HG03442 (cell line): ENCODE measurements at regions not wholly inside any gene's neighbourhood (a gene's known extent, or its start where the extent isn't known, plus 50 kb on each side); places are given as distances from the start of the nearest gene placed in this dataset.

Experiments
- ATAC-seq: cut with Tn5 transposase; IDR thresholded peaks from one replicate; pipeline ENCODE4 v1.9.1; 2021; ENCODE audit warnings: mild to moderate bottlenecking, moderate library complexity; ENCODE audit not compliant: unreplicated experiment

DNA sequence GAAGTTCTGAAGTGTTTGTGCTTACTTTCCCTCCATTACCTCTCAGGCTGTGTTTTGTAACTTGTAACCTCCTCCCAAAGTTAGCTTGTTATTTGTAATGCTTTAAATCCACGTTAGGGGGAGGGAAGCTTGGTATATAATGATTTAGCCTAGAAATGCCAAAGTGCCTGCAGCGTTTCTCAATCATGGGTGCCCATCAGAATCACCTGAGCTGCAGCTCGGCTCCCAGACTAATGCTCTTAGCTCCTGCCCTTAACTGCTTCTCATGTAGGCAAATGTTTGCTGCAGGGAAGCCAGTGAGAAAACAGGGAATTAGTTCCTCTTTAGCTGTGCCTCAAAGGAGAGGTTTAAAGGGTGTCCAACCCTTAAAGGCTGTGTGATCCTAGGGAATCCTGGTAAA lies 219.2 kb upstream of the NAALADL2 start:
- ATAC-seq: no peak

DNA sequence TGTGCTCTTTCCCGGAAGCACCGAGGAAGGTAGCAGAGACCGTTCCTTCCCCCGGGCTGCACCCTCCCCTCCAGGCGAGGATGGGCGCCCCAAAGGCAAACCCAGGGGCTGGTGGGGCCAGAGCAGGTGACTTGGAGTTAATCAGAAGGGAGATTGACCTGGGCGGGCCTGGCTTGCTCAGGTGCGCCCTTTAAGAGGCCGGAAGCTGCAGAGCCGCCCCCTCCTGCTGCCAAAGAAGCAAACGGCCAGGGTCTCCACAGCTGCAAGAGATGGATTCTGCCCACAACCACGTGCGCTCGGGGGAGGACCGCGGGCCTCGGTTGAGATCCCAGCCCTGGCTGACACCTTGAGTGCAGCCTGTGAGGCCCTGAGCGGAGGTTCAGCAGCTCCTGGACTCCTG lies 218.2 kb upstream of the NAALADL2 start:
- no peak for ATAC-seq

DNA sequence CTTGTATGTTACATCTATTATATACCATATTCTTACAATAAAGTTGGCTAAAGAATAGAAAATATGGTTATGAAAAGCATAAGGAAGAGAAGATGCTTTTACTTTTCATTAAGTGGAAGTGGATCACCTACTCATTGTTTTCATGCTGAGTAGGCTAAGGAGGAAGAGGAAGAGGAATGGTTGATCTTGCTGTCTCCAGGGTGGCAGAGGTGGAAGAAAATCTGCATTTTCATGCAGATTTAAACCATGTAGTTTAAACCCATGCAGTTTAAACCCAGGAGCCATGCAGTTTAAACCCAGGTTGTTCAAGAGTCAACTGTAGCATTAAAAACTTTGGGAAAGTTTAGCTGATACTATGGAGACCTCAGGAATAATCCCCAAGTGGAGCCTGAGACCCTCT lies 214.8 kb upstream of the NAALADL2 start:
- no peak for ATAC-seq

DNA sequence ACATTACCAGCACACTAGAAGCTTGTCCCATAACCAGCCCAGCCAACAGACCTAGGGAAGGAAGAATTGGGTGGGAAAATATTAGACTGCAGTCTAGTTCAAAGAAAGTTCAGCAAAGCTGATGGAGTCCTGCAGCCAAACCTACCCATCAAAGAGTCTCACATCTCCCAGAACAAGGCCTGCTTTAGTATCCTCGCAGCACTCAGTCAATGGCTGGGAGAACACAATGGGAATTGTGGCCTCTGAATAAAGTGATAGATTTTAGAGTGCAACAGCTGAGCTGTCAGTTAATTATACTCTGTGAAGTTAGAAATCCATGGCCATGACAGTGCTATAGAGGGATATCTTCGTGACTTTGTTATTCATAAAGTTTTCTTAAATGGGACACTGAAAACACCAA lies 207.2 kb upstream of the NAALADL2 start:
- ATAC-seq: no peak

DNA sequence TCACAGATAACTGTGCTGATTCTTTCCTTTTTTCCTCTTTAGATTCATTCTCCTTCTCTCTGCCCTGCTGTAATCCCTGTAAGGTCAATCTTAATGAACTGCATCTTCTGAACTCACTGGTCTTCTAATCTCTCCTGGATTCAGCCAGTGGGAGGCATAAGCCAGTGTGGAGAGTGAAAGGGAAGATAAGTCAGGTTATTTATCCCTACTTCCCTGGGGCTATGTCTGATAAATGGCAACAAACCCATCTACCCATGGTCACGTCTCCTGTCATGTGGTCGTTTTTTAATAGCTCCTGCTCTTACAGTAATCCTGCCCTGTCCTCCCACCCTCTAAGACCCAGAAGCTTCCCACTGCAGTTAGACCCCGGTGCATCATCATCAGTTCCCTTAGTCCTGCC lies 199.6 kb upstream of the NAALADL2 start:
- no peak for ATAC-seq

DNA sequence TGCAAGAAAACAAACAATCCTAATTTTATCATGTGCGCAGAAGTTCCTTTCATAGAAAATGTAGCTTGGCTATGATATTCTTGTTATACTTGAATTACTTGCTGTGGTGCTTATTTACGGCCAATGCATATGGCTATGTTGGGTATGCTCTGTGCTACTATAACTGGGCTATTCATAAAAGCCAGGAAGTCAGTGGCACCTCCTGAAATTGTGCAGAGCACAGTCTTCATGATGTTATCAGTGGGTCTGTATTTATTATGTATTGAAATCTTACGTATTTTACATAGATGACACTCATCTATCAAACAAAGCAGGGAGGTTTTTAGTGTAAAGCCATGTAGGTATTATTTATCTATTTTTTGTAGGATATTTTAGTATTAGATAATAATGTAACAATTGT lies 196.5 kb upstream of the NAALADL2 start:
- no peak for ATAC-seq

DNA sequence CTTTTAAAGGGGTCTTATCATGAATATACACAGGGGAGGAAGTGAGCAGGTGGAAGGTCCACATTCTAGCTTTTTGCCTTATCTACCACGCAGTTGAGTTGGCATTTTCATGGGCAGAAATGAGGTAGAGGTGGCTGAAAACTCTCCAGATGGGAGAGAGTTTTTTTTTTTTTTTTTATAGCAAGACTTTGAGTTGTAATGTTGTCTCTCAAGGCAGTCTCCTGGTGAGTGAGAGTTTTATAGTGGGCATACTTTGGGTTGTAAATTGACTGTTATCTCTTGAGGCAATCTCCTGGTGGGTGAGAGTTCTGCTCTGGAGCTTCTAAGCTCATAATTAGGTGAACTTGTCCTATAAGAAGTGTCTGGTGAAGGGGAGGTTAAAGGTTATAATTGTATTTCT lies 191.7 kb upstream of the NAALADL2 start:
- ATAC-seq: no peak

DNA sequence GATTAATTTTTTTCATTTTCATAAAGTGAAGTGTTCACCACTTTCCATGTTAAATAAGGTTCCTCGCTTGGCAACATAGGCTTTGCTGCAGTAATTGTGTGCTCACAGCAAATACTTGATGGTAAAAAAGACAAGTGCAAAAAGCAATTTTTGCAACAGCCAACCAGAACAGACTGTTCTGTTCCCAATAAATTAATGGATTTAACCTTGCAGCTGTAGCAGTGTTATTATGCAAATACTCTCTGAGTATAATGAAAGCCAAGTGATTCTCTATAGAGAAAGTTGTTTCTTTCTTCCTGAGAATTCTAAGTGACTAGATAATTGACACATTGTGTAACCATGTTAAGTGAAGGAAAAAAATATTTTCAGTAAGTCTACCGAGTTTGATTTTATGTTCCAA lies 183.7 kb upstream of the NAALADL2 start:
- ATAC-seq: no peak

DNA sequence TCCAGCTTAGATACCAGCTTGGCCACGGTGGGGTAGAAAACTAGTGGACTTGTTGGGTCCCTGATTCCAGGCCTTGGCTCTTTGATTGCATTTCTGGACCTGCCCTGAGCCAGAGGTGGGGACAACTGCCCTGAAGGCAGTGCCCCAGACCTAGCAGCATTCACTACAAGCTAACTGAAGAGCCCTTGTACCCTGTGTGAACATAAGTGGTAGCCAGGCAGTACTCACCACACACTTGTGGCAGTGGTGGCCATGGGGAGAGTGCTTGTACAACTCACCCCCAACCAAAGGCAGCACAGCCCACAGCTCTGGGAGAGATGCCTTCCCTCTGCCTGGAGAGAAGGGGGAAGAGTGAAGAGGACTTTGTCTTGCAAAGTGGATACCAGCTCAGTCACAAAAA lies 177.3 kb upstream of the NAALADL2 start:
- no peak for ATAC-seq

DNA sequence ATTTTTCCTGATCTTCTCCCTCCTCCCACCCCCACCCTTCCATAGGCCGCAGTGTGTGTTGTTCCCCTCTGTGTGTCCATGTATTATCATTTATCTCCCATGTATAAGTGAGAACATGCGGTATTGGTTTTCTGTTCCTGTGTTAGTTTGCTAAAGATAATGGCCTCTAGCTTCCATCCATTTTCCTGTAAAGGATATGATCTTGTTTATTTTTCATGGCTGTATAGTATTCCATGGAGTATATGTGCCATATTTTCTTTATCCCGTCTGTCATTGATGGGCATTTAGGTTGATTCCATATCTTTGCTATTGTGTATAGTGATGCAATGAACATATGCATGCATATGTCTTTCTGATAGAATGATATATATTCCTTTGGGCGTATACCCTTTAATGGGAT lies 173.3 kb upstream of the NAALADL2 start:
- ATAC-seq: no peak

DNA sequence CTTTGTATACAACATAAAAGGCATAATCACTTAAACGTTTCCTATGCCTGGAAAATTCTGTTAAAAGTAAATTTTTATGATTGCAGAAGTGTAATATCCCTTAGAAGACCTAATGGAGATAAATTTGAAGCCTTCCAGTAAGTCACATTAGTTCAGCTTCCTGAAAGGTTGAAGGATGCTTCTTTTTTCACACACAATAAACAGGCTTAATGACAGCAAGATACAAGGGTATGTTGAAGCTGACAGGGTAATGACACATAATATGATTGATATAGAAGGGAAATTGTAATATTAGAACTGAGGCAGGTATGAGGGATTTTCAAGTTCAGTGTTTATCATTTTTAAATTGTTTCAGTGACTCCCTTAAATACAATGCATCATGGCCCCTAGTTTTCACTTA lies 161.8 kb upstream of the NAALADL2 start:
- no peak for ATAC-seq

DNA sequence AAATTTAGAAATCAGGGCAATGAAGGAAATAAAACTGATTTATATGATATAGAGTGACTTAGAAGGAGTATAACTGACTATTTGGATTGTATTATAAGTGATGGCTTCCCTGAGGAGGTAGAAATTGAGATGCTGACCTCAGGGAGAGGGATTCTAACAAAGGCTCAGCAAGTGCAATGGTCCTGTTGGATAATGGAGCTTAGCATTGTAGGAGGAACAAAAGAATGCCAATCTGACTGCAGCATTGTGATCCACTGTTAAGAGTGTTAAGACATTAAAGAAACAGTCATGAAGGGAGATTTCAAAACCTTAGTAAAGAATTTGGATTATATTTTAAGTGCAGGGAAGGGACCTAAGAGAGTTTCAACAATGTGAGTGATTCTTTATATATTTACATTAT lies 158.4 kb upstream of the NAALADL2 start:
- ATAC-seq: no peak

DNA sequence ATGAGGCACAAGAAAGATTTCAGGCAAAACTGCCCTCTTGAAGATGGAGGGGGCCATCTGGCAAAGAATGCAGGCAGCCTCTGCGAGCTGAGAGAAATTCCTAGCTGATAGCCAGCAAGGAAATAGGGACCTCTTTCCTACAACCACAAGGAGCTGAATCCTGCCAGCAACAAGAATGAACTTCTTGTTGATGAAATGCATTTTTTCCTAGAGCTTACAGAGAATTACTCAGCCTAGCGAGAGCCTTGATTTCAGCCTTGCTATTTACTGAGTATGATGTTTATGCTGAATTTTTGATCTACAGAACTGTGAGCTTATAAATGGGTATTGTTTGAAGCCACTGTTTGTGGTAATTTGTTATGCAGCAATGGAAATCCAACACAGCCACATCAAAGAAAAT lies 148.5 kb upstream of the NAALADL2 start:
- no peak for ATAC-seq

DNA sequence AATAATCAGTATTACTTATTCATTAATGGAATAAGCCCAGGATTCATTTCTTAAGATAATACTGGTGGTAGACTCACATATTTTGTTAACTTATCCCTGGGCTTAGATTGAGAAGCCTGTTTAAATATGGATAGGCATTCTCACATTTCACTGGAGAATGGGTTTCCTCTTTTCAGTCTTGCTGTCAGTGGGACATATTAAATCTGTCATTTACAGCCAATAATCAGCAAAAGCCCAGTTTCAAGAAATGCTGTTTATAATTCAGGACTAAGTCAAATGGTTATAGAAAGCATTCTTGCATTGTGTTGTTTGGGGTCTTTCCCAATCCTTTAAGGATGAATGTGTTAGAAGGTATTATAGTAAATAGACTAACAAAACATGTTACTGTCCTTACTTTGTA lies 143.7 kb upstream of the NAALADL2 start:
- no peak for ATAC-seq

DNA sequence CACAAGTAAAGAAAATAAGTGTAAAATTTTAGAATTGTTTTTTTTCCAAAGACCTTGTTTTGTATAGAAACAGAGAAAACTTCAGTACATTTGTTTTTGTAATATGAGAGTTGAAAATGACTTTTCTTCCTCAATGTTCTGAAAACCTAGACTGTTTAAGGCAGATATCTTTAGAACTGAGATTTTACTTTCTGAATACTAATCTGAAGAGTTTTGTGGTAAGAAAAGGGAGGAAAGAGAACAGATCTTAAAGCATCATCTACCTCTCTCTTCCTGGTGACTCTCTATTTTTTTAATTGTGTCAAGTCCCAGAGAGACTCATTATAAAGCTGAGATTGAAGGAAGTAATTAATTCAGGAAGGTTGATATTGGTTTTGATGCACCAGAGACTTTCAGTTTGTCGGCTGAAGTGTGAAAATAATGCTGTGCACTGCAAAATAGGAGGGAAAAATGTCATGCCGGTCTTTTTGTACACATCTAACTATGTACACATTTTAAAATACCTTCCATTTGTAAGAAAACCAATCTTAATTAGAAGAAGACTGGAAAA lies 142.1 kb upstream of the NAALADL2 start:
- ATAC-seq: no peak

DNA sequence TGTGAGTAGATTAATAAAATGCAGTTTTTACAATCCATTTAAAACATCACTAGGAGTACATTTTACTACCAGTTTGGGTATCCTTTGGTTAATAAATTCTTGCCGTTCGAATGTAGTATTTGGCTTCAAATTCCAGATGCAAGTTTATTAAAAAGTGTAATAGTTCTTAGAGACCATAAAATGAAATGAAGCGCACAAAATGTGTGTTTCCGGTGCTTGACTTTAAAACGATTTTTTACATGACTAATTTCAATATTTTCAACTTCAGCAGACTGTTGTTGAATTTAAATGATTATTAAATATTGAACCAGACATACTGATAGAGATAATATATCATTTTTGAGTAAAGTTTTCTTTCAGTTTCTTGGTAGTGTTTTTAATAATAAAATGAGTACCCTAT lies 138.4 kb upstream of the NAALADL2 start:
- ATAC-seq: no peak

DNA sequence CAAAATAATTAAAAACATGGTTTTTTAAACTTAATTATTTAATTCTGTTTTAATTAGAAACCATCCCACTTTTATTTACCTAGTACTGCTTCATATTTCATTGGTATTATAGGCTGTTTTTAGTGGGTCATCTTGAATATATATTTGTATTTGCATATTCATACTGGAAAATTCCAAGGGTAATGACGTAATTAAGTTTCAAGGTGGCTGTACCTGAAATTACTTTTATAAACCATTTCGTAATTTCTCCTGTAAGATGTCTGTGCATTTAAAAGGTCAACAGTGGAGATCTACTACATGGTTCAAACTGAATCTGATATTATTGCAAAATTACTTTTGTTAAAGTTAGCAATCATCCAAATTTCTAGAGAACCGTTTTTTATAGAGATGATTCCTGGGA lies 133.8 kb upstream of the NAALADL2 start:
- no peak for ATAC-seq

DNA sequence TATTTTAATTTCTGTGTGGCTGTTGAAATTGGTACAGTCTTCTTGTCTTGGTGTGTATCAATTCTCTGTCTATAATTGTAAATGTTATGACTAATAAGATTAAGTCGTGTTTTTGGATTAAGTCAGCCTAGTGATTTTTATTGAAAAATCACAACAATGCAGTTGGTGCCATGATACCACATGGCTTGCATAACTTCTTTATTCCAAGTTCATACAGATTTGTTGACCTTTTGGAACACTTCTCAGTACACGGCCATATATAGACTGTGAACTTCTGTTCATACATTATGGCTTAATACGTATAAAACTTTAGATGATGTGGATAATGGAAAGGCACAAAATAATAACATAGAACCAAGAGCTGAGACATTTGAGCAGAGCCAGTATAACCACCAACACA lies 121.2 kb upstream of the NAALADL2 start:
- ATAC-seq: no peak

DNA sequence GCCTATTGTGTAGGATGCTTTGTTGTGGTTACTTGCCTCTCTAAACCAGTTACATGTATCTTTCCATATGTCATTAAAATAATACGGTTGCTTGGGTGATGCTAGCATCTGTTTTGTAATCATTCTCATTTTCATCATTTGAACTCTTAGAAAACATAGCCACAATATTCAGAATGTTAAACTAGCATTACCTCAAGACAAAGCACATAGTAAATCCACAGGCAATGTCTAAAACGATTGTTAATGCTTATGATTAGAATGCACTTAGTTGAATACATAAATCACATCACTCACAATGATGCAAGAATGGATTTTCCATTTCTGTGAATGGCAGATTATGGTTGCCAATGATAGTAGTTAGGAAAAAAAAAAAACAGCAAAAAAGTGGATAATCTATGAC lies 110.0 kb upstream of the NAALADL2 start:
- ATAC-seq: no peak

DNA sequence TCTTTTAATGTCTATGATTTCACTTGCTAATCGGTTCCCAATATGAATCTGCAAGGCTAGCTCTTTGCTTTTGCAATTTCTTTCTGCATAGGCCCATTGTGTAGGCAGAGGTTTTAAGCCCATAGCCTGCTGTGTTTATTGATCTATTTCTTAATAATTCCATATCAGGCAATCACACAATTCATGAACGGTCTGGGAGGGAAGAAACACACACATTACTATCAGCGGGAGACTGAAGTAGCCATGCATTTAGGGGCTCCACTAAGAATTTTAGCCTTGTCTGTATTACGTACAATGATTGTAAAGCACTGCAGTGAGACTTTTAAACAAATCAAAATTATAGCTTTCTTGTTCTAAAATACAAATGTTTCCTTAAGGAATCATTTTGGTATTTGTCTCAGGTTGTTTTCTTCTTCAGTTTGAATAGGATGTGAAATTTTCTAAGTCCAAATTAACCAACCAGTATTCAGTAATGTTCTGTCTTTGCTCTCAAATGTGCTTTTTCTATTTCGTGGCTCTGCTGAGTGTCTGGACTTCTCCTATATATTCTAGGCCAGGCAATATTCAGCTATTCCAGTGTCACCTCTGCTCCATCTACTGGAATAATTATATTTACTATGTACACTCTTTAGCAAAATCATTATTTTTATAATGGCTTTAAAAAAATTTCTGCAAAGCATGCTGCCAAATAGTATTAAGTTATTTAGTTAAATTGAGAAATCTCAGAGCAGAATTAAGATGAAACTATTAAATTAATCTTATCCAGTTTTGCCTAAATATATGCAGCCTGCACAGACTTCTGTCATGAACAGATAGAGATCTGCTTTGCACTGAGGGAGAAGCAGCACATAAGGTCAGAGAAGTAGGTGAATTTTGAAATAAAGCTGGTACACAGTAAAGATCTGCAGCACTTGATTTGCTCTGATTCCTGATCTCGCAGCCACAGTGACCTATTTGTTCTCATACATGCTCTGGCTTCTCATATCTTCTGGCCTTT lies 103.0 kb upstream of the NAALADL2 start:
- ATAC-seq: no peak

DNA sequence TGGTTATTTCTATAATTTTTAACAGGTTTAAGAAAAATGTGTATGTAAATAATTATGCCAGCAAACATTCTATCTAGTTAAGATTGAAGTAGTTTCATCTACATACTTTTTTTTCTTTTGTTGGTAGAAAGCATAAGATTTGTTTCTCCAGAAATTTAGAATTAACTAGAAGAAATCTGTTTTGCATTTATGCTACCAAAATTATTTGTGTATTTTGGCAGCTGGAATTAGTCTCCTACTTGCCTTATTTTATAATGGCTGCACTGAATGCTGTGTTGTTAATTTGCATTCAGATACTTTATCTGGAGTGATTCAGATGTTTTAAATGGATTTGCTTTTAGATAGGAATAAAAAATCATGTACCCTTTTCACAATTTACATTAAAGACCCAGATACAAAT lies 100.2 kb upstream of the NAALADL2 start:
- ATAC-seq: no peak

DNA sequence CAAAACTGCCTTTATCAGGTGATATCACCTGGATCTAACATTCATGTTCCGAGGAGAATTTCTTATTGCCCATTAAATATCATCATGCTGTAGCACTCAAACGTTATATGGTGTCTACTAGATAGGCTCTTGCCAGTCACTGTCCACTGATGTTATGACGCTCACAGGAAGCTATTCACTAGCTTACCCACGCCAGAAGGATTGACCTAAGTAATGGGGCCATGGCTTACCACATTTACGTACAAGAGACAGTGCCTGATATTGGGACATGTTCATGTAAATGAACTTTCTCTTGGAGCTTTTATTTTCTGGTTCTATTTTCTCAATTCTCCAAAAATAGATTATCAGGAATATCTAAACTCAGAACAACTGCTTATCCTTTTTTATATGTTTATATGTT lies 91.7 kb upstream of the NAALADL2 start:
- ATAC-seq: no peak
